HepG2 (cell line): ENCODE measurements at regions not wholly inside any gene's neighbourhood (a gene's known extent, or its start where the extent isn't known, plus 50 kb on each side); places are given as distances from the start of the nearest gene placed in this dataset.

Experiments
- ATAC-seq: fragments of 200-7000 bp; cut with Tn5 transposase; 3 replicates; pipeline ENCODE4 v1.9.1; 2020; ENCODE audit warnings: mild to moderate bottlenecking, moderate library complexity
- BruUV-seq: library from RNA; stranded (reverse); fragments of 400-500 nt; replicated peaks from 2 replicates; lab custom pipeline; 2021; lab: Mats Ljungman, UMichigan
- CTCF ChIA-PET: fragments of 300-600 bp; formaldehyde crosslinking; extraction: SDS; loops from one replicate; lab custom pipeline; 2021; ENCODE audit warnings: low total read pairs, inconsistent platforms, low intra/inter-chr PET ratio; lab: Yijun Ruan, JAX
- POLR2A ChIA-PET: fragments of 350-600 bp; sonication (Branson Sonifier 250); formaldehyde crosslinking; loops from one replicate; lab custom pipeline; 2020; ENCODE audit warnings: antibody characterized with exemption, inconsistent platforms; lab: Yijun Ruan, JAX
- DNase-seq: peaks from one replicate; pipeline ENCODE4 v3.0.0-alpha.2; 2015; ENCODE audit warnings: low spot score
- FAIRE-seq: peaks from 3 replicates; lab custom pipeline; 2011; peaks lifted over from hg19 to GRCh38; lab: Jason Lieb, UNC
- H2AFZ ChIP-seq: one replicate; pipeline ENCODE4 v1.6.1; 2011; ENCODE audit warnings: low read length, inconsistent platforms
- H3K27ac ChIP-seq: fragments of 300-600 bp; 3 replicates; pipeline ENCODE4 v1.8.0; 2011; ENCODE audit warnings: mixed run types, mild to moderate bottlenecking, mixed read lengths, low read length, inconsistent platforms; ENCODE audit not compliant: insufficient read depth; ENCODE audit errors: extremely low read length
- H3K27me3 ChIP-seq, 2 experiments: fragments of 200-600 bp in 1 of 2; 2 replicates in 1 of 2; 3 replicates in 1 of 2; pipeline versions ENCODE4 v1.6.0 to v1.8.0; 2011; ENCODE audit warnings: low read length in 2 of 2, mild to moderate bottlenecking in 2 of 2, moderate library complexity in 2 of 2, inconsistent platforms in 1 of 2; ENCODE audit not compliant: insufficient read depth in 2 of 2, control insufficient read depth in 1 of 2
- H3K36me3 ChIP-seq, 2 experiments: fragments of 200-600 bp in 1 of 2; replicated peaks in 1 of 2; 2 replicates in 1 of 2; 3 replicates in 1 of 2; pipeline versions ENCODE4 v1.5.1 to v1.8.0; 2011; ENCODE audit warnings: low read length in 2 of 2, inconsistent platforms in 1 of 2; ENCODE audit not compliant: insufficient read depth in 2 of 2, control insufficient read depth in 1 of 2
- H3K4me1 ChIP-seq: 2 replicates; pipeline ENCODE4 v1.5.1; 2012; ENCODE audit warnings: low read length, inconsistent platforms; ENCODE audit not compliant: insufficient read depth
- H3K4me2 ChIP-seq: 2 replicates; pipeline ENCODE4 v1.6.0; 2011; ENCODE audit warnings: low read depth, low read length, inconsistent platforms
- H3K4me3 ChIP-seq, 3 experiments: fragments of 200-600 bp in 1 of 3; sonication (generic), shearing (Covaris generic) in 1 of 3; replicated peaks in 1 of 3; 2 replicates each; pipeline ENCODE4 v1.5.1; 2011 to 2016; ENCODE audit warnings: low read length in 3 of 3, inconsistent platforms in 2 of 3, low read depth in 2 of 3, mild to moderate bottlenecking in 2 of 3, control low read depth in 1 of 3, mixed read lengths in 1 of 3; ENCODE audit not compliant: insufficient read depth in 1 of 3
- H3K79me2 ChIP-seq: one replicate; pipeline ENCODE4 v1.6.1; 2011; ENCODE audit warnings: low read length, inconsistent platforms; ENCODE audit not compliant: insufficient read depth
- H3K9ac ChIP-seq: 2 replicates; pipeline ENCODE4 v1.6.0; 2011; ENCODE audit warnings: mild to moderate bottlenecking, low read depth, low read length, inconsistent platforms; ENCODE audit not compliant: insufficient read depth
- H3K9me3 ChIP-seq: 2 replicates; pipeline ENCODE4 v1.5.1; 2012; ENCODE audit warnings: mild to moderate bottlenecking, low read length
- H4K20me1 ChIP-seq: 2 replicates; pipeline ENCODE4 v1.6.0; 2011; ENCODE audit warnings: inconsistent platforms, mild to moderate bottlenecking, low read length, moderate library complexity; ENCODE audit not compliant: insufficient read depth
- ATF7 ChIP-seq, 2 experiments: fragments of 450-650 bp in 1 of 2; sonication (generic) in 1 of 2; formaldehyde crosslinking in 1 of 2; IDR thresholded peaks; 2 replicates each; pipeline versions ENCODE4 v1.4.0 to v1.6.1; 2016 to 2020; ENCODE audit warnings: antibody characterized with exemption in 1 of 2, mild to moderate bottlenecking in 1 of 2, missing genetic modification reagents in 1 of 2
- FOXC1 ChIP-seq: sonication (generic); formaldehyde crosslinking; IDR thresholded peaks from 2 replicates; pipeline ENCODE4 v1.8.0; 2022; ENCODE audit warnings: mild to moderate bottlenecking, missing genetic modification reagents, borderline replicate concordance
- HNRNPL ChIP-seq: fragments of 200-400 bp; formaldehyde crosslinking; IDR thresholded peaks from 2 replicates; pipeline ENCODE4 v1.6.1; 2017; ENCODE audit warnings: mild to moderate bottlenecking, low read depth, low read length
- HOXA5 ChIP-seq: sonication (generic); formaldehyde crosslinking; IDR thresholded peaks from 2 replicates; pipeline ENCODE4 v1.4.0; 2020; ENCODE audit warnings: missing genetic modification reagents
- JUNB ChIP-seq: sonication (generic); formaldehyde crosslinking; IDR thresholded peaks from 2 replicates; pipeline ENCODE4 v1.8.0; 2022; ENCODE audit warnings: missing genetic modification reagents, mild to moderate bottlenecking, borderline replicate concordance
- MTA1 ChIP-seq: sonication (generic); formaldehyde crosslinking; IDR thresholded peaks from 2 replicates; pipeline ENCODE4 v1.4.0; 2020; ENCODE audit warnings: missing genetic modification reagents, mild to moderate bottlenecking, borderline replicate concordance
- MXD4 ChIP-seq: IDR thresholded peaks from 2 replicates; pipeline ENCODE4 v1.6.1; 2016; ENCODE audit warnings: mild to moderate bottlenecking, missing biosample characterization, missing genetic modification reagents
- NFYC ChIP-seq: IDR thresholded peaks from 2 replicates; pipeline ENCODE4 v1.6.1; 2016; ENCODE audit warnings: missing genetic modification reagents, missing compliant biosample characterization
- RARG ChIP-seq: sonication (generic); formaldehyde crosslinking; IDR thresholded peaks from 2 replicates; pipeline ENCODE4 v1.4.0; 2020; ENCODE audit warnings: low read depth, mild to moderate bottlenecking, missing genetic modification reagents
- SOX5 ChIP-seq: IDR thresholded peaks from 2 replicates; pipeline ENCODE4 v1.6.1; 2016; ENCODE audit warnings: borderline replicate concordance
- TBX2 ChIP-seq: sonication (generic); formaldehyde crosslinking; IDR thresholded peaks from 2 replicates; pipeline ENCODE4 v1.5.0; 2020; ENCODE audit warnings: missing genetic modification reagents, mild to moderate bottlenecking, borderline replicate concordance
- THYN1 ChIP-seq: sonication (generic); formaldehyde crosslinking; IDR thresholded peaks from 2 replicates; pipeline ENCODE4 v1.8.1; 2023; ENCODE audit warnings: low read depth, mild to moderate bottlenecking, moderate library complexity, missing genetic modification reagents, borderline replicate concordance
- ZBTB26 ChIP-seq: IDR thresholded peaks from 2 replicates; pipeline ENCODE4 v1.6.1; 2016; ENCODE audit warnings: missing compliant biosample characterization, missing genetic modification reagents, borderline replicate concordance
- ZFP36 ChIP-seq: fragments of 150-350 bp; IDR thresholded peaks from 2 replicates; pipeline ENCODE4 v1.6.1; 2018; ENCODE audit warnings: borderline replicate concordance, low read length, low read depth; ENCODE audit not compliant: partially characterized antibody
- ZNF331 ChIP-seq: sonication (generic); formaldehyde crosslinking; IDR thresholded peaks from 2 replicates; pipeline ENCODE4 v1.4.0; 2020; ENCODE audit warnings: missing genetic modification reagents
- ZNF432 ChIP-seq: sonication (generic); formaldehyde crosslinking; IDR thresholded peaks from 2 replicates; pipeline ENCODE4 v1.5.0; 2020; ENCODE audit warnings: missing genetic modification reagents, mild to moderate bottlenecking, borderline replicate concordance
- ZNF558 ChIP-seq: sonication (generic); formaldehyde crosslinking; IDR thresholded peaks from 2 replicates; pipeline ENCODE4 v1.9.0; 2022; ENCODE audit warnings: mild to moderate bottlenecking, missing genetic modification reagents, borderline replicate concordance
- in situ Hi-C: cut with HindIII; loops from 2 replicates; pipeline ENCODE4 v1.10.0; 2017; ENCODE audit warnings: low pct_unique_long_range_greater_than_20kb; ENCODE audit not compliant: extremely low pct_ligation_motif_present
- intact Hi-C: fragments of 100-400 bp; cut with micrococcal nuclease; formaldehyde crosslinking; loops from one replicate; pipeline ENCODE4 v1.10.0; 2022; ENCODE audit not compliant: unreplicated experiment
- TF ChIP-seq, protein P1 (sequence below): sonication (generic); formaldehyde crosslinking; IDR thresholded peaks from 2 replicates; pipeline ENCODE4 v1.4.0; 2020; ENCODE audit warnings: mild to moderate bottlenecking, low read depth, missing genetic modification reagents

GRCh38 chr3:94714194-94714593, 651.3 kb downstream of the NSUN3 start:
- ATAC-seq, result no peak
- Histone ChIP-seq H3K27ac (no peak overlapping the region), H3K4me3 (no peak overlapping the region), H3K9ac (no peak overlapping the region), H3K4me1 (no peaks in the 10 kb centered on the region), H3K36me3 (no peaks in the 10 kb centered on the region), H3K79me2 (no peaks in the 10 kb centered on the region), H3K9me3 (no peaks in the 10 kb centered on the region), H2AFZ (no peak overlapping the region), H3K4me2 (no peak overlapping the region), H3K27me3 (no peaks in the 10 kb centered on the region), H4K20me1 (no peaks in the 10 kb centered on the region)
- no peak for FAIRE-seq
- BruUV-seq, result no TSS peak
- intact Hi-C loops (loop anchor here (10.0 kb wide), 1 partner anchor 99 kb away; no protein-coding TSS in a partner anchor), in situ Hi-C loops (no loop called here)
- TF ChIP-seq ZBTB26 (CRISPR knock-in tag) (no peak), TBX2 (CRISPR knock-in tag) (no peak), ZNF558 (CRISPR knock-in tag) (no peak), MXD4 (no peak), ZNF432 (no peak), HOXA5 (no peak), MTA1 (CRISPR knock-in tag) (no peak), THYN1 (CRISPR knock-in tag) (no peak), HNRNPL (no peak), RARG (CRISPR knock-in tag) (no peak), NFYC (no peak), ZNF331 (CRISPR knock-in tag) (no peak), FOXC1 (CRISPR knock-in tag) (no peak), JUNB (CRISPR knock-in tag) (no peak), ZFP36 (no peak), ATF7 (IDR thresholded peaks at IDR 0.05) (no peak), ATF7 (CRISPR knock-in tag; IDR thresholded peaks at IDR 0.05) (no peak), SOX5 (CRISPR knock-in tag) (no peak)
- TF ChIP-seq, protein P1, sequence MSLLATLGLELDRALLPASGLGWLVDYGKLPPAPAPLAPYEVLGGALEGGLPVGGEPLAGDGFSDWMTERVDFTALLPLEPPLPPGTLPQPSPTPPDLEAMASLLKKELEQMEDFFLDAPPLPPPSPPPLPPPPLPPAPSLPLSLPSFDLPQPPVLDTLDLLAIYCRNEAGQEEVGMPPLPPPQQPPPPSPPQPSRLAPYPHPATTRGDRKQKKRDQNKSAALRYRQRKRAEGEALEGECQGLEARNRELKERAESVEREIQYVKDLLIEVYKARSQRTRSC, result no peak
- POLR2A ChIA-PET, result no interaction called here
- CTCF ChIA-PET, result no interaction called here
- no peak for DNase-seq
